ENCODE measurements at regions not wholly inside any gene's neighbourhood (a gene's known extent, or its start where the extent isn't known, plus 50 kb on each side); places are given as distances from the start of the nearest gene placed in this dataset.

GRCh38 chr14:56745097-56745496 lies 65.2 kb downstream of the OTX2 start:
- TF ChIP-seq, protein P1, sequence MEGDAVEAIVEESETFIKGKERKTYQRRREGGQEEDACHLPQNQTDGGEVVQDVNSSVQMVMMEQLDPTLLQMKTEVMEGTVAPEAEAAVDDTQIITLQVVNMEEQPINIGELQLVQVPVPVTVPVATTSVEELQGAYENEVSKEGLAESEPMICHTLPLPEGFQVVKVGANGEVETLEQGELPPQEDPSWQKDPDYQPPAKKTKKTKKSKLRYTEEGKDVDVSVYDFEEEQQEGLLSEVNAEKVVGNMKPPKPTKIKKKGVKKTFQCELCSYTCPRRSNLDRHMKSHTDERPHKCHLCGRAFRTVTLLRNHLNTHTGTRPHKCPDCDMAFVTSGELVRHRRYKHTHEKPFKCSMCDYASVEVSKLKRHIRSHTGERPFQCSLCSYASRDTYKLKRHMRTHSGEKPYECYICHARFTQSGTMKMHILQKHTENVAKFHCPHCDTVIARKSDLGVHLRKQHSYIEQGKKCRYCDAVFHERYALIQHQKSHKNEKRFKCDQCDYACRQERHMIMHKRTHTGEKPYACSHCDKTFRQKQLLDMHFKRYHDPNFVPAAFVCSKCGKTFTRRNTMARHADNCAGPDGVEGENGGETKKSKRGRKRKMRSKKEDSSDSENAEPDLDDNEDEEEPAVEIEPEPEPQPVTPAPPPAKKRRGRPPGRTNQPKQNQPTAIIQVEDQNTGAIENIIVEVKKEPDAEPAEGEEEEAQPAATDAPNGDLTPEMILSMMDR (IDR thresholded peaks at IDR 0.05) = no peak
- H3K9me3 Mint-ChIP-seq = peaks cover 0 to 4% (median 2%) of the 10 kb centered on the region in 7 donors
- Histone ChIP-seq H2AFZ (ENCODE audit: insufficient read depth, low read depth, low read length, poor library complexity, severe bottlenecking) (no peak overlapping the region), H3K36me3 (replicated peaks in 1 of 2; ENCODE audit: control insufficient read depth in 1 of 2, insufficient read depth in 2 of 2, low read length in 2 of 2) (no peaks in the 10 kb centered on the region), H3K9me3 (replicated peaks in 1 of 2; ENCODE audit: control insufficient read depth in 1 of 2, insufficient read depth in 1 of 2, low read length in 2 of 2) (no peaks in the 10 kb centered on the region), H3K4me3 (replicated peaks in 1 of 3; ENCODE audit: low read depth in 2 of 3, low read length in 3 of 3) (no peak overlapping the region), H3K4me1 (ENCODE audit: control insufficient read depth in 1 of 2, insufficient read depth in 2 of 2, low read length in 2 of 2) (no peaks in the 10 kb centered on the region), H4K20me1 (ENCODE audit: insufficient read depth, low read length) (no peaks in the 10 kb centered on the region), H3K27me3 (ENCODE audit: control insufficient read depth in 2 of 2, insufficient read depth in 2 of 2, low read length in 2 of 2) (no peaks in the 10 kb centered on the region), H3K79me2 (ENCODE audit: insufficient read depth, low read length) (no peaks in the 10 kb centered on the region), H3K9ac (ENCODE audit: insufficient read depth, low read length, poor library complexity, severe bottlenecking) (no peak overlapping the region), H3K27ac (ENCODE audit: low read depth in 1 of 2, low read length in 2 of 2) (no peak overlapping the region), H3K4me2 (replicated peaks; ENCODE audit: extremely low read depth, low read length, poor library complexity, severe bottlenecking) (no peak overlapping the region)
- intact Hi-C loops (cut with micrococcal nuclease) = no loop called here
- H3K4me3 Mint-ChIP-seq = no peak overlapping the region
- 100% methylated on average over 1 of the region's 4 CpGs for WGBS (ENCODE audit: insufficient coverage)
- H3K27me3 Mint-ChIP-seq (ENCODE audit: low read depth in 3 of 3) = peaks cover 4 to 12% (median 6%) of the 10 kb centered on the region in 3 donors
- H3K27ac Mint-ChIP-seq = no peak overlapping the region
- H3K36me3 Mint-ChIP-seq = no peaks in the 10 kb centered on the region
- H3K4me1 Mint-ChIP-seq = no peaks in the 10 kb centered on the region
- no peak for DNase-seq

DNA sequence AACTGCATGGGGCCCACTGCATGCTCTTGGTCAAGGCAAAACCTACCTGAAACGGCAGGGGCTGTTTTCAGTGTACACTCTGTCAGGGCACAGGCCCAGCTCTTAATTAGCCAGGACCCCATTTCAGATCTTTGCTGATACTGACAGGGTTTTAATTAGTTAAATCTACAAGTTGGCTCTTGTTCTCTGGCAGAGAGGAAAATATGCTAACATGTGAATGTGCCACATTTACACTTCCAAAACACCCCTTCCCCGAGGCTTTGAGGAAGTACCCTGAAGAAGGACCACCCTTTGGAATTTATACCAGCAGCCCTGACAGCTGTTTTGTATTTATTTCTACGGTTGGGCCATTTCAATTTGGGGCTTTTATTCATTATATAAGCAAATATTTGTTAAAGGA lies 66.3 kb downstream of the OTX2 start:
- H3K36me3 Mint-ChIP-seq = no peaks in the 10 kb centered on the region
- Histone ChIP-seq H3K4me3 (replicated peaks in 1 of 3; ENCODE audit: low read depth in 2 of 3, low read length in 3 of 3) (no peak overlapping the region), H3K9me3 (replicated peaks in 1 of 2; ENCODE audit: control insufficient read depth in 1 of 2, insufficient read depth in 1 of 2, low read length in 2 of 2) (no peaks in the 10 kb centered on the region), H4K20me1 (ENCODE audit: insufficient read depth, low read length) (no peaks in the 10 kb centered on the region), H3K9ac (ENCODE audit: insufficient read depth, low read length, poor library complexity, severe bottlenecking) (no peak overlapping the region), H2AFZ (ENCODE audit: insufficient read depth, low read depth, low read length, poor library complexity, severe bottlenecking) (no peak overlapping the region), H3K36me3 (replicated peaks in 1 of 2; ENCODE audit: control insufficient read depth in 1 of 2, insufficient read depth in 2 of 2, low read length in 2 of 2) (no peaks in the 10 kb centered on the region), H3K27me3 (ENCODE audit: control insufficient read depth in 2 of 2, insufficient read depth in 2 of 2, low read length in 2 of 2) (no peaks in the 10 kb centered on the region), H3K4me2 (replicated peaks; ENCODE audit: extremely low read depth, low read length, poor library complexity, severe bottlenecking) (no peak overlapping the region), H3K4me1 (ENCODE audit: control insufficient read depth in 1 of 2, insufficient read depth in 2 of 2, low read length in 2 of 2) (no peaks in the 10 kb centered on the region), H3K27ac (ENCODE audit: low read depth in 1 of 2, low read length in 2 of 2) (no peak overlapping the region), H3K79me2 (ENCODE audit: insufficient read depth, low read length) (no peaks in the 10 kb centered on the region)
- no peaks in the 10 kb centered on the region for H3K4me1 Mint-ChIP-seq
- H3K27ac Mint-ChIP-seq = no peak overlapping the region
- peaks cover 0 to 5% (median 2%) of the 10 kb centered on the region in 7 donors for H3K9me3 Mint-ChIP-seq
- TF ChIP-seq, protein P1 (IDR thresholded peaks at IDR 0.05) = no peak
- no peak for DNase-seq
- 80% methylated on average over 1 of the region's 3 CpGs for WGBS (ENCODE audit: insufficient coverage)
- intact Hi-C loops (cut with micrococcal nuclease) = no loop called here
- H3K4me3 Mint-ChIP-seq = no peak overlapping the region
- peaks cover 4 to 8% (median 4%) of the 10 kb centered on the region in 3 donors for H3K27me3 Mint-ChIP-seq (ENCODE audit: low read depth in 3 of 3)
